ENCODE measurements at regions not wholly inside any gene's neighbourhood (a gene's known extent, or its start where the extent isn't known, plus 50 kb on each side); places are given as distances from the start of the nearest gene placed in this dataset.

DNA sequence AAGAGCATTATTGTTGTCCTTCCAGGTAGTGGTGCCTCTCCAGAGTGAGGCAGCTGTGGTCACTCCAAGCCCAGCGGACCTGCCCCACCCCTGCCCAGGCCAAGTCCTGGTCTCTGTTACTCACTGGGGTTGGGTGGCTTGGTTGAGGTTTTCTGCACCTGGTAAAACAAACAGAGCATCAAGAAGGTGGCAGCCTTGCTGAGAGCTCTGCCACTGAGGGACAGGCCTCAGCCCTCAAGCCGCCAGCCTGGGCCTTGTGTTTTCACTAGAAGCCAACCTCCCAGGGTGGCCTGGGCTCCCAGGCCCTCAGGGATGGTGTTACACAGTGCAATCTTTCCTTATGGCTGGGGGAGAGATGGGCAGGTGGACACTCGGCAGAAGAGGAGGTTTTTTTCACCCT lies 182.7 kb downstream of the BCOR start:
- no peak for DNase-seq
- intact Hi-C loops (cut with DNase I): no loop called here

DNA sequence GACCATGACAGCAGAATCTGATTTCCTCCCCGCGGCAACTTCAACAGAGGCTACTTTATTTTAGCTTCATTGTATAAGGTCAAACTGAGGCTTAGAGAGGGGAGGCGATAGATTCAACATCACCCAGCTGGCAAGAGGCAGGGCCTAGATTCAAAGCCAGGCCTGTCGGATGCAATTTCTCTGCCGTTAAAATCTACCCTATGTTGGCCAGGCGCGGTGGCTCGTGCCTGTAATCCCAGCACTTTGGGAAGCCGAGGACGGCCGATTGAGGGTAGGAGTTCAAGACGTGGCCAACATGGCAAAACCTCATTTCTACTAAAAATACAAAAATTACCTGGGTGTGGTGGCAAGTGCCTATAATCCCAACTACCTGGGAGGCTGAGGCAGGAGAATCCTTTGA lies 182.2 kb downstream of the BCOR start:
- H3K4me3 ChIP-seq: no peak overlapping the region
- H3K4me1 ChIP-seq: no peaks in the 10 kb centered on the region
- DNase-seq: no peak

More for the DNA sequence above, 182.7 kb downstream of the BCOR start:
- Histone ChIP-seq H3K9me3 (no peaks in the 10 kb centered on the region), H3K27ac (no peak overlapping the region), H3K36me3 (replicated peaks in 1 of 2; ENCODE audit: insufficient read depth in 1 of 2, low read depth in 2 of 2) (no peaks in the 10 kb centered on the region), H3K4me3 (no peak overlapping the region), H3K4me1 (no peaks in the 10 kb centered on the region), H3K27me3 (no peaks in the 10 kb centered on the region)
- WGBS, 2 donors: 75% methylated on average over 1 of the region's 3 CpGs; no CpG with 5 or more reads in 1 of the 2 donors
- ATAC-seq: no peak
- no peak for TF ChIP-seq POLR2A (IDR thresholded peaks at IDR 0.05)
- TF ChIP-seq, protein P1, sequence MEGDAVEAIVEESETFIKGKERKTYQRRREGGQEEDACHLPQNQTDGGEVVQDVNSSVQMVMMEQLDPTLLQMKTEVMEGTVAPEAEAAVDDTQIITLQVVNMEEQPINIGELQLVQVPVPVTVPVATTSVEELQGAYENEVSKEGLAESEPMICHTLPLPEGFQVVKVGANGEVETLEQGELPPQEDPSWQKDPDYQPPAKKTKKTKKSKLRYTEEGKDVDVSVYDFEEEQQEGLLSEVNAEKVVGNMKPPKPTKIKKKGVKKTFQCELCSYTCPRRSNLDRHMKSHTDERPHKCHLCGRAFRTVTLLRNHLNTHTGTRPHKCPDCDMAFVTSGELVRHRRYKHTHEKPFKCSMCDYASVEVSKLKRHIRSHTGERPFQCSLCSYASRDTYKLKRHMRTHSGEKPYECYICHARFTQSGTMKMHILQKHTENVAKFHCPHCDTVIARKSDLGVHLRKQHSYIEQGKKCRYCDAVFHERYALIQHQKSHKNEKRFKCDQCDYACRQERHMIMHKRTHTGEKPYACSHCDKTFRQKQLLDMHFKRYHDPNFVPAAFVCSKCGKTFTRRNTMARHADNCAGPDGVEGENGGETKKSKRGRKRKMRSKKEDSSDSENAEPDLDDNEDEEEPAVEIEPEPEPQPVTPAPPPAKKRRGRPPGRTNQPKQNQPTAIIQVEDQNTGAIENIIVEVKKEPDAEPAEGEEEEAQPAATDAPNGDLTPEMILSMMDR (IDR thresholded peaks at IDR 0.05): no peak

DNA sequence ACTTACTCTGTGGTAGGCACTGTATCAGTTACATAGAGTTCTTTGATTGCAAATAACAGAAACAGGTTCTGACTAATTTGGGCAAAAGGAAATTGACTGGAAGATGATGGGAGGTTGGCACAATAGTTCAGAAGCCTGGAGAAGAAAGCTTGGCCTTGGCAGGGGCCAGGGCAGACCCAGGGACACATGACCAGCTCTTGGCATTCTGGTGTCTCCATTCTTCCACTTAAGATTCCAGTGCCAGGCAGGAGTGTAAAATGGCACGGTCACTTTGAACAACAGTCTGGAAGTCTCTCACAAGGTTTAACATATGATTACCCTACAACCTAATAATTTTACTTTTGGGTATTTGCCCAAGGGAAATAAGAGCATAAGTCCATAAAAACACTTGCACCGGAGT lies 175.9 kb downstream of the BCOR start:
- H3K4me3 ChIP-seq: no peak overlapping the region
- no peak for TF ChIP-seq POLR2A (IDR thresholded peaks at IDR 0.05)
- TF ChIP-seq, protein P1 (IDR thresholded peaks at IDR 0.05): no peak
- ATAC-seq: no peak
- intact Hi-C loops (cut with DNase I): no loop called here
- no peaks in the 10 kb centered on the region for H3K27me3 ChIP-seq
- H3K36me3 ChIP-seq (replicated peaks in 1 of 2; ENCODE audit: insufficient read depth in 1 of 2, low read depth in 2 of 2): no peaks in the 10 kb centered on the region
- no peaks in the 10 kb centered on the region for H3K4me1 ChIP-seq
- no peak for DNase-seq
- H3K27ac ChIP-seq: no peak overlapping the region
- WGBS, 2 donors: 78 to 80% methylated on average over 2 of the region's 2 CpGs
- no peaks in the 10 kb centered on the region for H3K9me3 ChIP-seq

More for the DNA sequence above, 182.2 kb downstream of the BCOR start:
- no peak overlapping the region for H3K27ac ChIP-seq
- intact Hi-C loops (cut with DNase I): no loop called here
- TF ChIP-seq, protein P1 (IDR thresholded peaks at IDR 0.05): no peak
- no peak for TF ChIP-seq POLR2A (IDR thresholded peaks at IDR 0.05)
- no peak for ATAC-seq
- no peaks in the 10 kb centered on the region for H3K36me3 ChIP-seq (replicated peaks in 1 of 2; ENCODE audit: insufficient read depth in 1 of 2, low read depth in 2 of 2)
- H3K27me3 ChIP-seq: no peaks in the 10 kb centered on the region
- WGBS, 2 donors: 91 to 96% methylated on average over 10 to 12 of the region's 12 CpGs
- no peaks in the 10 kb centered on the region for H3K9me3 ChIP-seq

DNA sequence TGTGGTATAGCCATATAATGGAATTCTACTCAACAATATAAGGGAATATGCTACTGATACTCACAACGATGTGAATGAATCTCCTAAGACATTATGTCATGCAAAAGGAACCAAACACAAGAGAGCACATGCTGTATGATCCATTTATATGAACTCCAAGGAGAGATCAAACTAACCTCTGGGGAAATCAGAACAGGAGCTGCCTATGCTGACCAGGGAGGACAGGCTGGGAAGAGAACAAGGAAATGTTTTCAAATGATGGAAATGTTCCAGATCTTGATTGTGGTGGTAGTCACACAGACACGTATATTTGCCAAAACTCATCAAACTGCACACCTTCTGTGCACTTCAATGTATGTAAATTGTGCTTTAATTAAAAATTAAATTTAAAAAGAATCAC lies 175.3 kb downstream of the BCOR start:
- 13 to 36% methylated on average over 2 of the region's 2 CpGs for whole genome bisulfite sequencing, 2 donors
- ATAC-seq: no peak
- no peaks in the 10 kb centered on the region for H3K36me3 ChIP-seq (replicated peaks in 1 of 2; ENCODE audit: insufficient read depth in 1 of 2, low read depth in 2 of 2)
- no peak overlapping the region for H3K27ac ChIP-seq
- no peaks in the 10 kb centered on the region for H3K4me1 ChIP-seq
- no peaks in the 10 kb centered on the region for H3K9me3 ChIP-seq
- no peaks in the 10 kb centered on the region for H3K27me3 ChIP-seq
- DNase-seq: no peak
- intact Hi-C loops (cut with DNase I): no loop called here
- no peak overlapping the region for H3K4me3 ChIP-seq
- TF ChIP-seq, protein P1 (IDR thresholded peaks at IDR 0.05): no peak
- TF ChIP-seq POLR2A (IDR thresholded peaks at IDR 0.05): no peak

DNA sequence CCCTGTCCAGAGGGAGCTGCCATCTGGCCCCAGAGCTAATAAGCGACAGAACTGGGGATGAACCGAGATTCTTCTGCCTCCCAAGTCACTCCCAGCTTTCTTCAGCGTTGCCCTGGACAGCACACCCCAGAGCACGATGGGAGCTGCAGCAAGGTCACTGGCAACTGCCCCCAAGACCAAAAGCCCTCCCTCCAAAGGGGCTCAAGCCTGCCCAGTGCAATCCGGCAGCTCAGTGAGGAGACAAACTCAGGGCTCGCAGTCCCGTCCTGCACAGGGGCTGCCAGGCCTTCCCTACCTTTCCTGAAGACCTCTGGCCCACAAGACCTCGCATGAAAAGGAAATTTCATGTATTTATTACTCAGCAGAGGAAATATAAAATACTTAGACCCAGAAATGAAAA lies 174.8 kb downstream of the BCOR start:
- no peak overlapping the region for H3K4me3 ChIP-seq
- DNase-seq: no peak
- no peaks in the 10 kb centered on the region for H3K4me1 ChIP-seq
- H3K36me3 ChIP-seq (replicated peaks in 1 of 2; ENCODE audit: insufficient read depth in 1 of 2, low read depth in 2 of 2): no peaks in the 10 kb centered on the region
- H3K27me3 ChIP-seq: no peaks in the 10 kb centered on the region
- intact Hi-C loops (cut with DNase I): no loop called here
- no peak overlapping the region for H3K27ac ChIP-seq
- TF ChIP-seq POLR2A (IDR thresholded peaks at IDR 0.05): no peak
- TF ChIP-seq, protein P1 (IDR thresholded peaks at IDR 0.05): no peak
- H3K9me3 ChIP-seq: no peaks in the 10 kb centered on the region
- ATAC-seq: no peak
- 82 to 100% methylated on average over 1 to 7 of the region's 8 CpGs for WGBS, 2 donors

Data from body of pancreas (tissue), 4 donors.